H1 (cell line): ENCODE measurements at regions not wholly inside any gene's neighbourhood (a gene's known extent, or its start where the extent isn't known, plus 50 kb on each side); places are given as distances from the start of the nearest gene placed in this dataset.

Experiments
- BCL11A ChIP-seq, 2 experiments: IDR thresholded peaks; one replicate each; pipeline ENCODE4 v1.6.1; 2011; ENCODE audit warnings: low read depth in 2 of 2, low read length in 2 of 2, mild to moderate bottlenecking in 2 of 2
- BRCA1 ChIP-seq: IDR thresholded peaks from 2 replicates; pipeline ENCODE4 v1.6.1; 2012; ENCODE audit warnings: low read depth, low read length, improper control_type of control experiment
- CHD2 ChIP-seq: IDR thresholded peaks from 2 replicates; pipeline ENCODE4 v1.6.1; 2012; ENCODE audit warnings: low read length, improper control_type of control experiment
- CHD7 ChIP-seq: fragments of 300-600 bp; sonication (generic); IDR thresholded peaks from 2 replicates; pipeline ENCODE4 v1.7.1; 2012; ENCODE audit warnings: low read length, moderate library complexity, mild to moderate bottlenecking, inconsistent platforms; ENCODE audit not compliant: insufficient replicate concordance
- E2F6 ChIP-seq: IDR thresholded peaks from 2 replicates; pipeline ENCODE4 v1.6.1; 2012; ENCODE audit warnings: inconsistent platforms
- GABPA ChIP-seq: IDR thresholded peaks from 2 replicates; pipeline ENCODE4 v1.6.1; 2011; ENCODE audit warnings: mild to moderate bottlenecking, low read length, moderate library complexity, borderline replicate concordance; ENCODE audit not compliant: insufficient read depth
- NRF1 ChIP-seq: IDR thresholded peaks from 2 replicates; pipeline ENCODE4 v1.6.1; 2011; ENCODE audit warnings: mild to moderate bottlenecking, low read depth, low read length, improper control_type of control experiment
- RNF2 ChIP-seq: fragments of 200-900, 300-1000 bp; sonication (generic); IDR thresholded peaks from 2 replicates; pipeline ENCODE4 v1.7.1; 2016; ENCODE audit warnings: borderline replicate concordance, low read depth, mild to moderate bottlenecking, antibody characterized with exemption, low read length; ENCODE audit not compliant: poor library complexity, severe bottlenecking; ENCODE audit errors: missing control alignments
- RXRA ChIP-seq: IDR thresholded peaks from 2 replicates; pipeline ENCODE4 v1.6.1; 2011; ENCODE audit warnings: low read depth, mild to moderate bottlenecking, low read length, moderate library complexity; ENCODE audit not compliant: insufficient read depth
- SRF ChIP-seq: IDR thresholded peaks from 2 replicates; pipeline ENCODE4 v1.6.1; 2011; ENCODE audit warnings: mild to moderate bottlenecking, low read depth, low read length, moderate library complexity
- SUZ12 ChIP-seq: fragments of 200-600 bp; sonication (generic); IDR thresholded peaks from 2 replicates; pipeline ENCODE4 v1.6.1; 2012; ENCODE audit warnings: mild to moderate bottlenecking, inconsistent platforms, low read length, moderate library complexity, mixed read lengths

GRCh38 chr2:136213836-136214235 lies 95.9 kb upstream of the CXCR4 start (continued):
- no peak for TF ChIP-seq CHD7
- TF ChIP-seq CHD2, result no peak
- no peak for TF ChIP-seq NRF1
- TF ChIP-seq E2F6, result no peak
- TF ChIP-seq BCL11A (IDR thresholded peaks at IDR 0.05; ENCODE audit: low read depth in 2 of 2, low read length in 2 of 2), result no peak
- no peak for TF ChIP-seq GABPA
- TF ChIP-seq RXRA, result no peak
- no peak for TF ChIP-seq SRF
- no peak for TF ChIP-seq BRCA1
- TF ChIP-seq SUZ12, result no peak
- TF ChIP-seq RNF2, result no peak
